Epithelial cell of esophagus (primary cell): ENCODE measurements at regions not wholly inside any gene's neighbourhood (a gene's known extent, or its start where the extent isn't known, plus 50 kb on each side); places are given as distances from the start of the nearest gene placed in this dataset.

Experiments used
- DNase-seq: peaks from one replicate; pipeline ENCODE4 v3.0.0; 2010; ENCODE audit warnings: low read depth
- H3K4me3 ChIP-seq: 2 replicates; pipeline ENCODE4 v1.5.1; 2011; ENCODE audit warnings: mild to moderate bottlenecking, low read length, control low read depth
- CTCF ChIP-seq: IDR thresholded peaks from 2 replicates; pipeline ENCODE4 v1.5.1; 2011; ENCODE audit warnings: low read depth, mild to moderate bottlenecking, low read length, control low read depth, inconsistent platforms; ENCODE audit not compliant: insufficient read depth; ENCODE audit errors: missing control alignments

- TF ChIP-seq CTCF, result no peak
- peak; percentile 50 for DNase-seq
- H3K4me3 ChIP-seq, result no peak overlapping the region
Observed at GRCh38 chr6:22827760-22828159, 258.4 kb downstream of the HDGFL1 start.

DNA sequence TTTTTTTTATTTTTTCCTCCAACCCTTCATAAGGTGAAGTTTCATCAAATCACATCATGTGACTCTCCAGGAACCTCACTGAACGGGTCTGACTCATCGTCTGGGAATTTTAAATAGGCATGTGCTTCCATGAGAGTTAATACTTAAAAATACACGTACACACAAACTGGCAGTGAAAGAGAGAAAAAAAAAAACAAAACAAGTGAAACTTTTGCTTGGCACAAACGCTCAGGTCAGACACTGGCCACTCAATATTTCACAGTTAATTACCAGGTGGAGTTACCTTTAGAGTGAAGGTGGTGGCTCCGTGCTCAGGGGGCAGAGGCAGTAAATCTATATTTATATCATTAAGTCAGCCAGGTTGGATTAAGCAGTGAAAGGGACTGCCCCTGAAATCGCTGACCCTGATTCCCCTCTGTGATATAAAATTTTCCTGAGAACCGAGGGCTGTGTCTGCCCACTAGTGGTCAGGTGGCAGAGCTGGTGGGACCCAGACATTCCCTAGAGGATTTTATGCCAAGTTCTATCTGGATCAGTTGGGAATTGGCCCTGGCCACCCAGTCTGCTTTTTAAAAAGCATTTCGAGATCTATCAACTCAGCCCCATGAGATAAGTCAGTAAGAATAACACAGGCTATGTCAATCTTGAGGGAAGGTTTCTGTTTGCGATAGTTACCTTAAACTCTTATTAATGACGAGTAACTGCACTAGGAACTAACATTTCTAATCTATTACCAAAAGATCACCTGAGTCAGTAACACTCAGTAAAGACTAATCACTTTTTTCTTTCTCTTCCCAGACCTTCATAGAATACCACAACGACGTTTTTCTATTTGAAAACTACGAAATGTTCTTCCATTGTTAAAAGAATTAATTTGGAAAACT lies 259.1 kb downstream of the HDGFL1 start:
- peak; percentile 48 for TF ChIP-seq CTCF
- peak; percentile 99 for DNase-seq
- H3K4me3 ChIP-seq, result no peak overlapping the region

GRCh38 chr6:22829070-22829469 lies 259.7 kb downstream of the HDGFL1 start:
- H3K4me3 ChIP-seq, result no peak overlapping the region
- TF ChIP-seq CTCF, result no peak
- DNase-seq, result peak; percentile 82

GRCh38 chr6:22830463-22830862 lies 261.1 kb downstream of the HDGFL1 start:
- no peak for TF ChIP-seq CTCF
- DNase-seq, result peak; percentile 68

GRCh38 chr6:22833191-22833590 lies 263.8 kb downstream of the HDGFL1 start:
- no peak for TF ChIP-seq CTCF
- no peak for DNase-seq
- no peak overlapping the region for H3K4me3 ChIP-seq

More at GRCh38 chr6:22830463-22830862, 261.1 kb downstream of the HDGFL1 start:
- H3K4me3 ChIP-seq, result no peak overlapping the region

- TF ChIP-seq CTCF, result no peak
- DNase-seq, result no peak
Observed at GRCh38 chr6:22838345-22838744, 269.0 kb downstream of the HDGFL1 start.

GRCh38 chr6:22845467-22845866 lies 276.1 kb downstream of the HDGFL1 start:
- no peak for DNase-seq
- no peak for TF ChIP-seq CTCF
- H3K4me3 ChIP-seq, result no peak overlapping the region

More at GRCh38 chr6:22838345-22838744, 269.0 kb downstream of the HDGFL1 start:
- H3K4me3 ChIP-seq, result no peak overlapping the region
